Nephron (organoid): ENCODE measurements at regions not wholly inside any gene's neighbourhood (a gene's known extent, or its start where the extent isn't known, plus 50 kb on each side); places are given as distances from the start of the nearest gene placed in this dataset.

ENCODE experiments used
- H3K27ac Mint-ChIP-seq, 3 experiments: 2 replicates each; pipeline ENCODE4 v1.8.0; 2020; ENCODE audit warnings: mixed read lengths in 3 of 3, mild to moderate bottlenecking in 2 of 3, moderate library complexity in 1 of 3
- H3K27me3 Mint-ChIP-seq: 2 replicates; pipeline ENCODE4 v1.8.0; 2021; ENCODE audit warnings: low read depth, mild to moderate bottlenecking, moderate library complexity, mixed read lengths
- H3K36me3 Mint-ChIP-seq: 2 replicates; pipeline ENCODE4 v1.8.0; 2020; ENCODE audit warnings: low read depth, mixed read lengths
- H3K4me1 Mint-ChIP-seq: 2 replicates; pipeline ENCODE4 v1.8.0; 2020; ENCODE audit warnings: mixed read lengths
- H3K4me3 Mint-ChIP-seq, 3 experiments: 2 replicates each; pipeline ENCODE4 v1.8.0; 2020; ENCODE audit warnings: mild to moderate bottlenecking in 3 of 3, mixed read lengths in 3 of 3, moderate library complexity in 2 of 3
- H3K9me3 Mint-ChIP-seq: 2 replicates; pipeline ENCODE4 v1.8.0; 2020; ENCODE audit warnings: mixed read lengths
- TF ChIP-seq, protein P1 (sequence below), 3 experiments: fragments of 200-600 bp; sonication (generic); IDR thresholded peaks; one replicate each; pipeline ENCODE4 v1.5.0; 2021; ENCODE audit warnings: antibody characterized with exemption in 3 of 3; ENCODE audit not compliant: unreplicated experiment in 3 of 3

DNA sequence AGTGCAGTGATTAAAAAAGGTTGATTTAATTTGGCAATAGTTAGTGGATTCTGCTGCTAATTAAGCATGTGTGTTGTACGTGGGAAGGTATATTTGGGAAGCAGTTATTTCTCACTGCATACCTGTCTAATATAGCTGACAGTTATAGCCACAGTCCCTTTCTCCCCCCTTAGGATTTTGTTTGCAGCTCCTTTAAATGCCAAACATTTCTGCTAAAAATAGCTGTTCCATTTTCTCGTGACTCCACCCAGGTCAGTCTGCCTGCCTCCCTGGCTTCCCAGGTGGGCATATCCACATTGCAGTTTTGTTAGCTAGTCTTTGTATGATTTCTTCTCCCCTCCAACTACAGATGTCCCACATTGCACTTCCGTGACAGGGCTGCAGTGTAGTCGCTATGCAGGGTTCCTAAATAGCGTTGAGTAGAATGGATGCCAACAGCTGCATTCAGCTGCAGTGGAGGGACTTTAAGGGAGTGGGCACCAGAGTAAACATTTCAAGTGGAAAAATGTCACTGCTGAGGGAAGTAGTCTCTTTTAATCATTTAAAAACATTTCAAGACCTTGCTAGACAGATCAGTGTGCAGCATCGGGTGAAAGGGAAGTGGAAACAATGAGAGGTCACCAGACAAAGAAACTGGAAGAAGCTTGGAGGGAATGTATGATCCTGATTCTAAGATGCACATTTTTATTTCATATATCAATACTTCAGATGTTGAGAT is 326.3 kb downstream of the RAPGEF2 start:
- Mint-ChIP-seq H3K27ac (peak overlapping the region in 2 of 3 experiments; percentile 60 to 82), H3K27me3 (peaks cover 3% of the 10 kb centered on the region), H3K9me3 (no peaks in the 10 kb centered on the region), H3K36me3 (no peaks in the 10 kb centered on the region), H3K4me3 (peak overlapping the region in 1 of 3 experiments; percentile 13), H3K4me1 (peaks cover 12% of the 10 kb centered on the region)
- TF ChIP-seq, protein P1, sequence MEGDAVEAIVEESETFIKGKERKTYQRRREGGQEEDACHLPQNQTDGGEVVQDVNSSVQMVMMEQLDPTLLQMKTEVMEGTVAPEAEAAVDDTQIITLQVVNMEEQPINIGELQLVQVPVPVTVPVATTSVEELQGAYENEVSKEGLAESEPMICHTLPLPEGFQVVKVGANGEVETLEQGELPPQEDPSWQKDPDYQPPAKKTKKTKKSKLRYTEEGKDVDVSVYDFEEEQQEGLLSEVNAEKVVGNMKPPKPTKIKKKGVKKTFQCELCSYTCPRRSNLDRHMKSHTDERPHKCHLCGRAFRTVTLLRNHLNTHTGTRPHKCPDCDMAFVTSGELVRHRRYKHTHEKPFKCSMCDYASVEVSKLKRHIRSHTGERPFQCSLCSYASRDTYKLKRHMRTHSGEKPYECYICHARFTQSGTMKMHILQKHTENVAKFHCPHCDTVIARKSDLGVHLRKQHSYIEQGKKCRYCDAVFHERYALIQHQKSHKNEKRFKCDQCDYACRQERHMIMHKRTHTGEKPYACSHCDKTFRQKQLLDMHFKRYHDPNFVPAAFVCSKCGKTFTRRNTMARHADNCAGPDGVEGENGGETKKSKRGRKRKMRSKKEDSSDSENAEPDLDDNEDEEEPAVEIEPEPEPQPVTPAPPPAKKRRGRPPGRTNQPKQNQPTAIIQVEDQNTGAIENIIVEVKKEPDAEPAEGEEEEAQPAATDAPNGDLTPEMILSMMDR (IDR thresholded peaks at IDR 0.05; ENCODE audit: unreplicated experiment in 3 of 3), result no peak

- Mint-ChIP-seq H3K27me3 (peaks cover 3% of the 10 kb centered on the region), H3K36me3 (no peaks in the 10 kb centered on the region), H3K9me3 (no peaks in the 10 kb centered on the region), H3K27ac (peak overlapping the region in 1 of 3 experiments; percentile 82), H3K4me1 (peaks cover 12% of the 10 kb centered on the region), H3K4me3 (no peak overlapping the region)
- TF ChIP-seq, protein P1 (IDR thresholded peaks at IDR 0.05; ENCODE audit: unreplicated experiment in 3 of 3), result no peak
These were observed 326.8 kb downstream of the RAPGEF2 start for GRCh38 chr4:159429693-159430035.

GRCh38 chr4:159430896-159431295 is 328.0 kb downstream of the RAPGEF2 start:
- no peak overlapping the region for H3K4me3 Mint-ChIP-seq

GRCh38 chr4:159432436-159432835 is 329.6 kb downstream of the RAPGEF2 start:
- no peaks in the 10 kb centered on the region for H3K36me3 Mint-ChIP-seq
- TF ChIP-seq, protein P1 (IDR thresholded peaks at IDR 0.05; ENCODE audit: unreplicated experiment in 3 of 3), result no peak
- H3K27me3 Mint-ChIP-seq, result peaks cover 3% of the 10 kb centered on the region
- no peaks in the 10 kb centered on the region for H3K9me3 Mint-ChIP-seq
- no peak overlapping the region for H3K4me3 Mint-ChIP-seq
- peaks cover 12% of the 10 kb centered on the region for H3K4me1 Mint-ChIP-seq
- no peak overlapping the region for H3K27ac Mint-ChIP-seq

More at GRCh38 chr4:159430896-159431295, 328.0 kb downstream of the RAPGEF2 start:
- Mint-ChIP-seq H3K27ac (no peak overlapping the region), H3K36me3 (no peaks in the 10 kb centered on the region), H3K4me1 (peaks cover 12% of the 10 kb centered on the region), H3K9me3 (no peaks in the 10 kb centered on the region), H3K27me3 (peaks cover 3% of the 10 kb centered on the region)
- TF ChIP-seq, protein P1 (IDR thresholded peaks at IDR 0.05; ENCODE audit: unreplicated experiment in 3 of 3), result no peak

DNA sequence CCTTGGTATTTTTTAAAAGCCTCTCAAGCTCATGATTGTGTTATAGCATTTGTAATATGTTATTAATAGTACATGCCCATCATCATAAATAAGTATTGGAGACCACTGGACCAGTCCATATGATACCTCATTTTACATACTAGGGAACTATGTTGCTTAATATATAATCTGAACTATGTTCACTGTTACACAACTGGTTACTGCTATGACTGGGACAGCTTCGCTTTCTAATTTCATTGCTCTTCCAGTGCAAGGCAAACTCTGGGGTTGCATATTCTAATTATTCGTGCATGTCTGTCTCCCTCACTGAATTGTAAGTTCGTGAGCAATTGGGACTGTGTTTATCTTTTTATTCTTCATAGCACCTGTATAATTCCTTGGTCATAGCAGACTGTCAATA is 330.5 kb downstream of the RAPGEF2 start:
- Mint-ChIP-seq H3K9me3 (no peaks in the 10 kb centered on the region), H3K4me1 (peaks cover 9% of the 10 kb centered on the region), H3K36me3 (no peaks in the 10 kb centered on the region), H3K27ac (no peak overlapping the region), H3K27me3 (peaks cover 3% of the 10 kb centered on the region), H3K4me3 (no peak overlapping the region)
- TF ChIP-seq, protein P1 (IDR thresholded peaks at IDR 0.05; ENCODE audit: unreplicated experiment in 3 of 3), result no peak
